Activated B cell treated with CpG ODN at 0.5 μM for 24 hours (primary cell): ENCODE measurements at regions not wholly inside any gene's neighbourhood (a gene's known extent, or its start where the extent isn't known, plus 50 kb on each side); places are given as distances from the start of the nearest gene placed in this dataset.

Experiments used
- ATAC-seq: fragments of 200-7000 bp; cut with Tn5 transposase; one replicate; pipeline ENCODE4 v1.10.0; 2021; ENCODE audit warnings: low read depth, mild to moderate bottlenecking, moderate library complexity
- CTCF ChIA-PET: fragments of 350-600 bp; sonication (Branson Sonifier 250); formaldehyde crosslinking; loops from one replicate; lab custom pipeline; 2021; ENCODE audit warnings: antibody characterized with exemption; lab: Charles Lee
- POLR2A ChIA-PET: fragments of 350-600 bp; sonication (Branson Sonifier 250); formaldehyde crosslinking; loops from one replicate; lab custom pipeline; 2021; ENCODE audit warnings: antibody characterized with exemption; lab: Charles Lee
- DNase-seq: peaks from one replicate; pipeline ENCODE4 v3.0.0; 2022
- H3K27ac Mint-ChIP-seq: one replicate; pipeline ENCODE4 v1.8.0; 2020; ENCODE audit warnings: mixed read lengths
- H3K27me3 Mint-ChIP-seq: one replicate; pipeline ENCODE4 v1.8.0; 2021; ENCODE audit warnings: mixed read lengths
- H3K36me3 Mint-ChIP-seq: one replicate; pipeline ENCODE4 v1.8.0; 2021; ENCODE audit warnings: low read depth, mixed read lengths
- H3K4me1 Mint-ChIP-seq: one replicate; pipeline ENCODE4 v1.8.0; 2021; ENCODE audit warnings: mixed read lengths
- H3K4me3 Mint-ChIP-seq: one replicate; pipeline ENCODE4 v1.8.0; 2020; ENCODE audit warnings: mild to moderate bottlenecking, mixed read lengths
- H3K9me3 Mint-ChIP-seq: one replicate; pipeline ENCODE4 v1.8.0; 2020; ENCODE audit warnings: mixed read lengths
- CTCF ChIP-seq: fragments of 200-600 bp; IDR thresholded peaks from one replicate; pipeline ENCODE4 v1.8.0; 2022; ENCODE audit warnings: antibody characterized with exemption, mild to moderate bottlenecking
- intact Hi-C: fragments of 100-400 bp; cut with micrococcal nuclease; formaldehyde crosslinking; loops from one replicate; pipeline ENCODE4 v1.15.1; 2024

- Mint-ChIP-seq H3K27me3 (peaks cover 4% of the 10 kb centered on the region), H3K4me3 (no peak overlapping the region), H3K4me1 (no peaks in the 10 kb centered on the region), H3K9me3 (no peaks in the 10 kb centered on the region), H3K27ac (no peak overlapping the region), H3K36me3 (no peaks in the 10 kb centered on the region)
- no peak for DNase-seq
- no peak for ATAC-seq
- POLR2A ChIA-PET, result no interaction called here
- intact Hi-C loops, result no loop called here
- CTCF ChIA-PET, result no interaction called here
- no peak for TF ChIP-seq CTCF
Observed at GRCh38 chr12:58387199-58387598, 445.8 kb downstream of the ATP23 start.

GRCh38 chr12:58388261-58388660 lies 446.9 kb downstream of the ATP23 start:
- H3K4me1 Mint-ChIP-seq, result no peaks in the 10 kb centered on the region
- H3K9me3 Mint-ChIP-seq, result no peaks in the 10 kb centered on the region
- peaks cover 2% of the 10 kb centered on the region for H3K27me3 Mint-ChIP-seq
- no peak overlapping the region for H3K4me3 Mint-ChIP-seq
- H3K27ac Mint-ChIP-seq, result no peak overlapping the region
- ATAC-seq (no peak), DNase-seq (no peak)
- TF ChIP-seq CTCF, result no peak
- H3K36me3 Mint-ChIP-seq, result no peaks in the 10 kb centered on the region
- intact Hi-C loops, result no loop called here
- ChIA-PET CTCF (no interaction called here), POLR2A (no interaction called here)

- Mint-ChIP-seq H3K4me3 (no peak overlapping the region), H3K4me1 (no peaks in the 10 kb centered on the region), H3K9me3 (no peaks in the 10 kb centered on the region), H3K36me3 (no peaks in the 10 kb centered on the region), H3K27ac (no peak overlapping the region), H3K27me3 (no peaks in the 10 kb centered on the region)
- intact Hi-C loops, result no loop called here
- ChIA-PET CTCF (no interaction called here), POLR2A (no interaction called here)
- DNase-seq (no peak), ATAC-seq (no peak)
- no peak for TF ChIP-seq CTCF
Observed at GRCh38 chr12:58393152-58393551, 451.8 kb downstream of the ATP23 start.

- intact Hi-C loops, result no loop called here
- H3K4me1 Mint-ChIP-seq, result no peaks in the 10 kb centered on the region
- TF ChIP-seq CTCF, result no peak
- ChIA-PET POLR2A (no interaction called here), CTCF (no interaction called here)
- peaks cover 6% of the 10 kb centered on the region for H3K27me3 Mint-ChIP-seq
- no peak overlapping the region for H3K27ac Mint-ChIP-seq
- DNase-seq (no peak), ATAC-seq (no peak)
- no peaks in the 10 kb centered on the region for H3K36me3 Mint-ChIP-seq
- H3K4me3 Mint-ChIP-seq, result no peak overlapping the region
- peaks cover 8% of the 10 kb centered on the region for H3K9me3 Mint-ChIP-seq
Observed at GRCh38 chr12:58395056-58395455, 453.7 kb downstream of the ATP23 start.

GRCh38 chr12:58395470-58395869 lies 454.1 kb downstream of the ATP23 start:
- Mint-ChIP-seq H3K9me3 (peaks cover 10% of the 10 kb centered on the region), H3K27me3 (peaks cover 6% of the 10 kb centered on the region), H3K4me3 (no peak overlapping the region), H3K27ac (no peak overlapping the region), H3K4me1 (no peaks in the 10 kb centered on the region), H3K36me3 (no peaks in the 10 kb centered on the region)
- no peak for TF ChIP-seq CTCF
- ChIA-PET POLR2A (no interaction called here), CTCF (no interaction called here)
- intact Hi-C loops, result no loop called here
- DNase-seq (no peak), ATAC-seq (no peak)
